Panc1 (cell line): ENCODE measurements at regions not wholly inside any gene's neighbourhood (a gene's known extent, or its start where the extent isn't known, plus 50 kb on each side); places are given as distances from the start of the nearest gene placed in this dataset.

Source experiments
- ATAC-seq: fragments of 200-7000 bp; cut with Tn5 transposase; 2 replicates; pipeline ENCODE4 v1.9.1; 2020; ENCODE audit warnings: mild to moderate bottlenecking, moderate library complexity
- BruUV-seq: library from RNA; stranded (reverse); fragments of 400-500 nt; replicated peaks from 2 replicates; lab custom pipeline; 2021; lab: Mats Ljungman, UMichigan
- CTCF ChIA-PET: fragments of 300-600 bp; sonication (Branson Sonifier 250); formaldehyde crosslinking; loops from one replicate; lab custom pipeline; 2022; ENCODE audit warnings: antibody characterized with exemption; lab: Charles Lee
- POLR2A ChIA-PET: fragments of 300-600 bp; sonication (Branson Sonifier 250); formaldehyde crosslinking; loops from one replicate; lab custom pipeline; 2022; ENCODE audit warnings: antibody characterized with exemption; lab: Charles Lee
- DNase-seq: peaks from one replicate; pipeline ENCODE4 v3.0.0-alpha.2; 2010; ENCODE audit warnings: low read depth, low spot score
- H3K27ac ChIP-seq: 2 replicates; pipeline ENCODE4 v1.5.1; 2011; ENCODE audit warnings: mild to moderate bottlenecking, low read length, inconsistent platforms
- H3K27me3 ChIP-seq: fragments of 200-500 bp; sonication (Bioruptor generic); 2 replicates; pipeline ENCODE4 v1.6.0; 2014; ENCODE audit warnings: low read length, inconsistent platforms; ENCODE audit not compliant: control insufficient read depth, insufficient read depth
- H3K36me3 ChIP-seq: fragments of 200-500 bp; sonication (Bioruptor generic); 2 replicates; pipeline ENCODE4 v1.5.1; 2014; ENCODE audit warnings: inconsistent platforms, mild to moderate bottlenecking, low read length, moderate library complexity; ENCODE audit not compliant: control insufficient read depth, insufficient read depth
- H3K4me1 ChIP-seq: 2 replicates; pipeline ENCODE4 v1.5.1; 2011; ENCODE audit warnings: inconsistent platforms, mild to moderate bottlenecking, low read length, moderate library complexity; ENCODE audit not compliant: control insufficient read depth, insufficient read depth
- H3K4me3 ChIP-seq, 2 experiments: 2 replicates each; pipeline ENCODE4 v1.5.1; 2011 to 2012; ENCODE audit warnings: low read depth in 2 of 2, low read length in 2 of 2, mild to moderate bottlenecking in 2 of 2, inconsistent platforms in 1 of 2, moderate library complexity in 1 of 2
- H3K9me3 ChIP-seq: fragments of 200-500 bp; sonication (Bioruptor generic); 2 replicates; pipeline ENCODE4 v1.5.1; 2014; ENCODE audit warnings: low read depth, mild to moderate bottlenecking, inconsistent platforms, low read length, moderate library complexity; ENCODE audit not compliant: control insufficient read depth, insufficient read depth
- POLR2AphosphoS5 ChIP-seq: IDR thresholded peaks from 2 replicates; pipeline ENCODE4 v1.6.1; 2012; ENCODE audit warnings: mild to moderate bottlenecking, low read depth, low read length, moderate library complexity
- SIN3A ChIP-seq: IDR thresholded peaks from 2 replicates; pipeline ENCODE4 v1.6.1; 2012; ENCODE audit warnings: low read depth, mild to moderate bottlenecking, low read length, moderate library complexity, borderline replicate concordance; ENCODE audit not compliant: insufficient read depth
- TCF7L2 ChIP-seq: IDR thresholded peaks from 2 replicates; pipeline ENCODE4 v1.6.1; 2011; ENCODE audit warnings: mild to moderate bottlenecking, low read depth, low read length, inconsistent platforms
- in situ Hi-C: cut with HindIII; loops from 2 replicates; pipeline ENCODE4 v1.10.0; 2016; ENCODE audit warnings: low sequenced_read_pairs, low pct_unique_long_range_greater_than_20kb
- intact Hi-C: fragments of 100-400 bp; cut with micrococcal nuclease; formaldehyde crosslinking; loops from one replicate; pipeline ENCODE4 v1.10.0; 2022; ENCODE audit not compliant: unreplicated experiment
- TF ChIP-seq, protein P1 (sequence below), 2 experiments: IDR thresholded peaks; 2 replicates each; pipeline ENCODE4 v1.6.1; 2011 to 2012; ENCODE audit warnings: low read depth in 2 of 2, control low read depth in 1 of 2, low read length in 1 of 2, mild to moderate bottlenecking in 1 of 2, moderate library complexity in 1 of 2; ENCODE audit not compliant: insufficient read depth in 1 of 2
- TF ChIP-seq, protein P2 (sequence below): fragments of 450-650 bp; IDR thresholded peaks from 2 replicates; pipeline ENCODE4 v1.5.1; 2017; ENCODE audit warnings: mild to moderate bottlenecking

DNA sequence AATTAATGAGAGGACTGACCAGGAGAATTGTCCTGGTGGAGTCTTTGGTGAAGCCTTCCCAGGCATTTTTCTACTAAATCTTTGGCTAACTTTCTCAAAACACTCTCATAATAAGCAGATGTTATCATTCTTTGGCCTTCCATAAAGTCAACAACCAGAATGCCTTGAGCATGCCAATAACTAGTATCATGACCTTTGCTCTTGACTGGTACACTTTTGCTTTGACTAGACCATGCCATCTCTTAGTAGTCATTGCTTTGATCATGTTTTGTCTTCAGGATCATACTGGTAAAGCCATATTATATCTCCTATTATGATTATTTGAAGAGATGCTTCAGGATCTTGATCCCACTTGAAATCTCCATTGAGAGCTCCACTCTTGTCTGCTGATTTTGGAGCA is 506.9 kb downstream of the ELAVL2 start:
- POLR2A ChIA-PET = no interaction called here
- intact Hi-C loops (no loop called here), in situ Hi-C loops (no loop called here)
- no peak overlapping the region for H3K27ac ChIP-seq
- no peak for ATAC-seq
- H3K36me3 ChIP-seq = no peaks in the 10 kb centered on the region
- BruUV-seq = no TSS peak
- no peaks in the 10 kb centered on the region for H3K9me3 ChIP-seq
- no peaks in the 10 kb centered on the region for H3K27me3 ChIP-seq
- no peak for DNase-seq
- CTCF ChIA-PET = no interaction called here
- TF ChIP-seq SIN3A = no peak
- no peak for TF ChIP-seq POLR2AphosphoS5
- no peak for TF ChIP-seq TCF7L2
- TF ChIP-seq, protein P1, sequence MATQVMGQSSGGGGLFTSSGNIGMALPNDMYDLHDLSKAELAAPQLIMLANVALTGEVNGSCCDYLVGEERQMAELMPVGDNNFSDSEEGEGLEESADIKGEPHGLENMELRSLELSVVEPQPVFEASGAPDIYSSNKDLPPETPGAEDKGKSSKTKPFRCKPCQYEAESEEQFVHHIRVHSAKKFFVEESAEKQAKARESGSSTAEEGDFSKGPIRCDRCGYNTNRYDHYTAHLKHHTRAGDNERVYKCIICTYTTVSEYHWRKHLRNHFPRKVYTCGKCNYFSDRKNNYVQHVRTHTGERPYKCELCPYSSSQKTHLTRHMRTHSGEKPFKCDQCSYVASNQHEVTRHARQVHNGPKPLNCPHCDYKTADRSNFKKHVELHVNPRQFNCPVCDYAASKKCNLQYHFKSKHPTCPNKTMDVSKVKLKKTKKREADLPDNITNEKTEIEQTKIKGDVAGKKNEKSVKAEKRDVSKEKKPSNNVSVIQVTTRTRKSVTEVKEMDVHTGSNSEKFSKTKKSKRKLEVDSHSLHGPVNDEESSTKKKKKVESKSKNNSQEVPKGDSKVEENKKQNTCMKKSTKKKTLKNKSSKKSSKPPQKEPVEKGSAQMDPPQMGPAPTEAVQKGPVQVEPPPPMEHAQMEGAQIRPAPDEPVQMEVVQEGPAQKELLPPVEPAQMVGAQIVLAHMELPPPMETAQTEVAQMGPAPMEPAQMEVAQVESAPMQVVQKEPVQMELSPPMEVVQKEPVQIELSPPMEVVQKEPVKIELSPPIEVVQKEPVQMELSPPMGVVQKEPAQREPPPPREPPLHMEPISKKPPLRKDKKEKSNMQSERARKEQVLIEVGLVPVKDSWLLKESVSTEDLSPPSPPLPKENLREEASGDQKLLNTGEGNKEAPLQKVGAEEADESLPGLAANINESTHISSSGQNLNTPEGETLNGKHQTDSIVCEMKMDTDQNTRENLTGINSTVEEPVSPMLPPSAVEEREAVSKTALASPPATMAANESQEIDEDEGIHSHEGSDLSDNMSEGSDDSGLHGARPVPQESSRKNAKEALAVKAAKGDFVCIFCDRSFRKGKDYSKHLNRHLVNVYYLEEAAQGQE (IDR thresholded peaks at IDR 0.05; ENCODE audit: insufficient read depth in 1 of 2, low read depth in 2 of 2, low read length in 1 of 2) = no peak
- TF ChIP-seq, protein P2, sequence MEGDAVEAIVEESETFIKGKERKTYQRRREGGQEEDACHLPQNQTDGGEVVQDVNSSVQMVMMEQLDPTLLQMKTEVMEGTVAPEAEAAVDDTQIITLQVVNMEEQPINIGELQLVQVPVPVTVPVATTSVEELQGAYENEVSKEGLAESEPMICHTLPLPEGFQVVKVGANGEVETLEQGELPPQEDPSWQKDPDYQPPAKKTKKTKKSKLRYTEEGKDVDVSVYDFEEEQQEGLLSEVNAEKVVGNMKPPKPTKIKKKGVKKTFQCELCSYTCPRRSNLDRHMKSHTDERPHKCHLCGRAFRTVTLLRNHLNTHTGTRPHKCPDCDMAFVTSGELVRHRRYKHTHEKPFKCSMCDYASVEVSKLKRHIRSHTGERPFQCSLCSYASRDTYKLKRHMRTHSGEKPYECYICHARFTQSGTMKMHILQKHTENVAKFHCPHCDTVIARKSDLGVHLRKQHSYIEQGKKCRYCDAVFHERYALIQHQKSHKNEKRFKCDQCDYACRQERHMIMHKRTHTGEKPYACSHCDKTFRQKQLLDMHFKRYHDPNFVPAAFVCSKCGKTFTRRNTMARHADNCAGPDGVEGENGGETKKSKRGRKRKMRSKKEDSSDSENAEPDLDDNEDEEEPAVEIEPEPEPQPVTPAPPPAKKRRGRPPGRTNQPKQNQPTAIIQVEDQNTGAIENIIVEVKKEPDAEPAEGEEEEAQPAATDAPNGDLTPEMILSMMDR = no peak
- no peak overlapping the region for H3K4me3 ChIP-seq
- no peaks in the 10 kb centered on the region for H3K4me1 ChIP-seq

DNA sequence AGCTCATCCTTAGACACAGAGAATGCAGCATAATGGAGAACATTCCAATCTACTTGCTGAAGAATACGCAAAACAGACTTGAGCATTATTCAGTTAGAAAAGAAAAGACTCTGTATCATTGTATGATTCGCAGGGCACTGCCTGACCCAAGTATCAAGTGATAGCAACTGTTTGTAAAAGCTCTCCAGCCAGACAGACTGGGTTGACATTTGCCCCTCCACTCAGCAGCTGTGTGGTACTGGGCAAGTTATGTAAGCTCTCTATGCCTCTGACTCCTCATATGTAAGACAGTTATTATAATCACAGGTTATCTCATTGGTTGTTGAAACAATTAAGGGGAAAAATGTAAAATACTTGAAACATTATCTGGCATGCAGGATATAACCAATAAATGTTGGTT is 505.0 kb downstream of the ELAVL2 start:
- no peak overlapping the region for H3K27ac ChIP-seq
- DNase-seq (no peak), ATAC-seq (no peak)
- H3K9me3 ChIP-seq = no peaks in the 10 kb centered on the region
- POLR2A ChIA-PET = no interaction called here
- no peaks in the 10 kb centered on the region for H3K27me3 ChIP-seq
- TF ChIP-seq POLR2AphosphoS5 (no peak), TCF7L2 (no peak)
- TF ChIP-seq, protein P1 (IDR thresholded peaks at IDR 0.05; ENCODE audit: insufficient read depth in 1 of 2, low read depth in 2 of 2, low read length in 1 of 2) = no peak
- H3K36me3 ChIP-seq = no peaks in the 10 kb centered on the region
- no peak overlapping the region for H3K4me3 ChIP-seq
- BruUV-seq = no TSS peak
- in situ Hi-C loops (no loop called here), intact Hi-C loops (no loop called here)
- CTCF ChIA-PET = no interaction called here
- no peaks in the 10 kb centered on the region for H3K4me1 ChIP-seq
